ENCODE measurements at regions not wholly inside any gene's neighbourhood (a gene's known extent, or its start where the extent isn't known, plus 50 kb on each side); places are given as distances from the start of the nearest gene placed in this dataset.

- no peak for DNase-seq (ENCODE audit: low read depth)
Observed at GRCh38 chr18:41353777-41354528, 601.1 kb upstream of the PIK3C3 start.

DNA sequence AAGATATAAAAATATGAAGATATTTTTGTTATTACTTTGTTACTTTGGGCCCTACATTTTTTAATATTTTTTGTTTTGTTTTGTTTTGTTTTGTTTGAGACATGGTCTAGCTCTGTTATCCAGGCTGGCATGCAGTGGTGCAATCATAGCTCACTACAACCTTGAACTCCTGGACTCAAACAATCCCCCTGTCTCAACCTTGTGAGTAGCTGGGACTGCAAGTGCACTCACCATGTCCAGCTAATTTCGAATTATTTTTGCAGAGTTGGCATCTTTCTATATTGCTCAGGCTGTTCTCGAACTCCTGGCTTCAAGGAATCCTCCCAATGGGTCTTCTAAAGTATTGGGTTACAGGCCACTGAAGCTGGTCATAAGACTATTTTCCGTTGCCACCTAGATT is 603.6 kb upstream of the PIK3C3 start:
- no peak for DNase-seq (ENCODE audit: low read depth)

DNA sequence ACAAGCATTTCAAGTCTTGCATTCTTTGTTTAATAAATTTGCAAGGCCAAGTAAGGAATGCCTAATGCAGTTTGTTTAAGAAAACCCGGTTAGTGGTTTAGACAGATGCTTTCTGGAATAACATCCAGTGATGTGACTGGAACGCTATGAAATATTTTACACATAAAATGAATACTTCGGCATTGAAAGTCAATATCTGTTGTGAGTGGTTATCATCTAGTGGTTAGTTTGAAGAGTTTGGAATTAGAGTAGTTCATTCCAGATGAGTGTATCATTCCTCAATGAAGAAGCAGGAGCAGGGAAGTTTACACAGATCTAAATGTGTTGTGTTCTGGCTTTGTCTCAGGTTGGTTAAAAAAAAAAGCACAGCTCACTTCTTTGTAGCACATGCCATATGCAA is 608.0 kb upstream of the PIK3C3 start:
- peak; percentile 47 for DNase-seq (ENCODE audit: low read depth)

DNA sequence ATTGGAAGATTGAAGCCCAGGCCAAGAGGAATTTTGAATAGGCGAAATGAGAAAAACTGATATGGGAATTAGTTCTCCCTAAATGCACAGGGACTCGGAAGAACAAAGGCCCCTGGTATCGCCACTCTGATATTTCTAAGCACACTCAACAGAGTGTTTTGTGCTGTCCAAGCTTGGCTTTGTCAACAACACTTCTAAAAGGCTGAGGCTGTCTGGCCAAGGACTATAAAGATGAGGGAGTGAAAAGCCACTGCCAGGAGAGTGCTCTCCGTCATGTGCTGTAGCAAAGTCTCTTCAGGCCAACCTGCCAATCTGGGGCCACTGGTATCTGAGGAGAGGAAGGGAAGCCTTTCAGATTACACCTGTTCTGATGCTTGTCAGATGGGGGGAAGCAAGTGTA is 611.2 kb upstream of the PIK3C3 start:
- no peak for DNase-seq (ENCODE audit: low read depth)

GRCh38 chr18:41338341-41338740 is 616.7 kb upstream of the PIK3C3 start:
- no peak for DNase-seq (ENCODE audit: low read depth)

DNA sequence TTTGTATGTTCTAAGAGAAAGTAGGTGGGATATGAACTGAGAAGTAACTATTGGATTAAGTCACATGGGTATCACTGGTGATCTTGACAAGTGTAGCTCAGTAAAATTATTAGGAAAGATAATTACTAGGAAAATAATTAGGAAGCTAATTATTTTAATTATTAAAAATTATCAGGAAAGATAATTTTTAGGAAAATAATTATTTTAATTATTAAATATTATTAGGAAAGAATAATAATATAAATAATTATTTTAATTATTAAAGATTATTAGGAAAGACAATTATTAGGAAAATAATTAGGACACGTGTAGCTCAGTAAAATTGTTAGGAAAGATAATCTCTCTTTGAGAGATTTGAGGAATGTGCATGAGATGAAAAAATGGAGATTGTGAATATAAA is 623.4 kb upstream of the PIK3C3 start:
- DNase-seq (ENCODE audit: low read depth) = no peak

- DNase-seq (ENCODE audit: low read depth) = no peak
Observed at GRCh38 chr18:41326311-41326710, 628.7 kb upstream of the PIK3C3 start.

DNA sequence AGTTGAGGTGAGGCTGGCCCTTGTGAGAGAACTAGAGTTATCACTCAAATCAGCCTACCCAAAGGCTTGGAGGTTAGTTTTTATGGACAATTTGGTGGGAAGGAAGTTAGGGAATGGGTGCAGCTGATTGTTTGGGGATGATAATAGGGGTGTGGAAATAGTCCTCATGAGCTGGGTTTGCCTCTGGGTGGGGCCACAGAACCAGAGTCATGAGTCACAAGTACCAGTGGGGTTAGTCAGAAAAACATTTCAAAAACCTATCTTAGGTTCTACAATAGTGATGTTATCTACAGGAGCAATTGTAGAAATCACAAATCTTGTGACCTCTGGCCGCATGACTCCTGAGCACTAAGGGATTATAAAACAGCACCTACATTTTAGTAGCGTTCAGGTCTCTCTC is 630.1 kb upstream of the PIK3C3 start:
- peak; percentile 40 for DNase-seq (ENCODE audit: low read depth)

DNA sequence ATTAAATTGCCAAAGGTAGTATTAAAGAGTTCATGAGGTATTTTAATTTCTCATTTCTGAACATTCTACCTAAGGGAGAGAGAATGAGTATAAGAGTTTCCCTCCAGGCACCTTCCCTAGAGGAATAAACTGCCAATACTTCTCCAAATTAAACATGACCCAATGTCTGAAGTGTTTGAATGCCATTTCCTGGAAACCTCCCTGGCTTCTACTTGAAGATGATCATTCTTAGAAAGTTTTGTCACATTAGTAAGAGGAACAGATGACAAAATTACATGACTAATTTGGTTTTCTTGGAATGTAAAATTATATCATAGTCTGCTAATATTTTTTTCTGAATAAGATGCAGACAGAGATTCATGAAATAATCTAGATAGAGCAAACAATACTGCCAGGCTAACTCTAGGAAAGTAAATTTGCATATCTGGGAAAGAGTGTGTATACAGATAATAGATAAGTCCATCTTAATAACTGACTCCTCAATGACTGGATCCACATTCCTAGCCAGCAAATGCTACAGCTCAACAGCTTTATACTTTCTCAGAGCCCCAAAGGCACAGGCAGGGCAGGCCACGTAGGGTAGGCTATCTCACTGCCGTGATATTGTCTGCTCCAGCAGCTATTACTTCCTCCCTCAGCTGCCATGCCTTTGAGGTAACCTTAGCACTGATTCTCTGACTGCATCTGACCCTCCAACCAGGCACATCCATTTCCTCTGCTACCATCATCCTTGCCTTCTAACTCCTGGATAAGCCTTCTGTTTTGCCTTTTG is 630.8 kb upstream of the PIK3C3 start:
- DNase-seq (ENCODE audit: low read depth) = no peak

DNA sequence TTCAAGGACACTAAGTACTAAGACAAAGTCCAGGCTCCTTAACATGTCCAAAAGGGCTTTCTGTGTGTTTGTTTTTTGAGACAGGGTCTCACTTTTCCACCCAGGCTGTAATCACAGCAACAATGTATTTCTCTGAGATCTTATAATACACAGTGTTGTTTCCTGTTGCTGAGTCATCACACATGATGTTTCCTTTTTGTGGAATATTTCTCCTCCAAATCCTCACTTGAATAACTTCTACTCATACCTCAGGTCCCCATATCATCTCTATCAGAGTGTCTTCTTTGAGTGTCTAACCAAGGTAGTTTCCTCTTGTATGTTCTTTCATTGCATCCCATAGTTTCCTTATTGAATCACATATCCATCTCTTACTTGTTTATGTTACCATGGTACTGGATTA is 632.0 kb upstream of the PIK3C3 start:
- DNase-seq (ENCODE audit: low read depth) = no peak

GRCh38 chr18:41320100-41320499 is 634.9 kb upstream of the PIK3C3 start:
- DNase-seq (ENCODE audit: low read depth) = no peak

- no peak for DNase-seq (ENCODE audit: low read depth)
Observed at GRCh38 chr18:41315134-41315533, 639.9 kb upstream of the PIK3C3 start.

DNA sequence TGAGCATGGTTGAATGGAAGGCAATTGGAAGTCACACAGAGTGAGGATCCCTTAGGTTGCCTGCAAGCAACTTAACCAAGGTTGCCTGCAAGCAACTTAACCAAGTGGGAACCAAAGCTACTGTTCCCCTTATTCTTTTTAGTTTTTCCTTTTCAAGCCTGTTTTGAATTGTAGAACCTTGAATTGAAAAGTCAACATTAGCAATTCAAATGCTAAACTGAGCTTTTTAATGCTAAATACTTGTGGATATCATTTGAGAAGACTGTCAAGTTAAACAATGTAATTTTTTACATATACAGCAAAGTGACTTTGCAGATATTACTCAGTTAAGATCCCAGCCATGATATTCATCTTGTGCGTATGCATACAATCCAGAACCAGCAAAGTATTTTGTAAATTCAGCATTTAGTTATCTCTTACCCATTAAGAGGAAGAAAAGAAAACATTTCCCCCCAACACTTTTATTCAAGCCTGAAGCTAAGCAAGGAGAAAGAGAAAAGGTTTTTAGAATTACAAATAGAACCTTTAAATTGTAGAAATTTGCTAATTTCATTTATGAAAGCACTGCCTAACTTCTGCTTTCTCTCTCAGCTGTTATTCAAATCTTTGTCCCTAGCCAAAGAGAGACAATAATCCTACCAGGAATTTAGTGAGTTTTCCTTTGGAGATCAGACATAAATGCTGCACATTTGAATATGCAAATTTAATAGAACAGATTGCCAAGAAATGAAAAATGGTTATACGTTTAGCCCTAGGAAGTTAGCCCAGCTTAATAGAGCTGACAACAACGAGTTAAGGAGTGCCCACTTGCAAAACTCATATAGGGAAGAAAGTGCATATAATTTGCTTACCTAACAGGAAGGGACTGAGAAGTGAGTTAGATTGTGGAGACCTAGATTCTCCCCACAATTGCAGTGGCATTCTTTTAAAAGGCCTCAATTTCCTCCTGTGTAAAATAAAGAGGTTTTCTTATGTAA is 643.2 kb upstream of the PIK3C3 start:
- no peak for DNase-seq (ENCODE audit: low read depth)

- no peak for DNase-seq (ENCODE audit: low read depth)
Observed at GRCh38 chr18:41297740-41298139, 657.3 kb upstream of the PIK3C3 start.

- no peak for DNase-seq (ENCODE audit: low read depth)
Observed at GRCh38 chr18:41269294-41269693, 685.7 kb upstream of the PIK3C3 start.

GRCh38 chr18:41268271-41268670 is 686.8 kb upstream of the PIK3C3 start:
- DNase-seq (ENCODE audit: low read depth) = no peak

DNA sequence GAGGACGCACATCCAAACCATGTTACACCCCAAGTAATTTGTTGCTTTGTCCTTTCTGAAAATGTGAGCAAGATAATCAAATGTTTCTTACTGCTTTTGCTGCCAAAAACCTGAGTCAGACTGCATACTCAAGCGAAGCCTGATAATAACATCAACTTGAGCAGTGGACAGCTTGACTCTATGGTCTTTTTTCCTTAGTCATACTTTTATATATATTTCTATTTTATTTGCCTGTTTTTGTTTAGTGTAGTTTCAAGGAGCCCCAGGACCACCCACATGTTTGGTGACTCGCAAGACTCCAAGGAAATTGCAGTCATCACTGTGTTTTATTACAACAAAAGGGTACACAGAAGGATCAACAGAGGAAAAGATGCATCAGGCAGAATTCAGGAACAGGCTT is 688.4 kb upstream of the PIK3C3 start:
- DNase-seq (ENCODE audit: low read depth) = no peak

- DNase-seq (ENCODE audit: low read depth) = no peak
Observed at GRCh38 chr18:41266204-41266603, 688.8 kb upstream of the PIK3C3 start.

DNA sequence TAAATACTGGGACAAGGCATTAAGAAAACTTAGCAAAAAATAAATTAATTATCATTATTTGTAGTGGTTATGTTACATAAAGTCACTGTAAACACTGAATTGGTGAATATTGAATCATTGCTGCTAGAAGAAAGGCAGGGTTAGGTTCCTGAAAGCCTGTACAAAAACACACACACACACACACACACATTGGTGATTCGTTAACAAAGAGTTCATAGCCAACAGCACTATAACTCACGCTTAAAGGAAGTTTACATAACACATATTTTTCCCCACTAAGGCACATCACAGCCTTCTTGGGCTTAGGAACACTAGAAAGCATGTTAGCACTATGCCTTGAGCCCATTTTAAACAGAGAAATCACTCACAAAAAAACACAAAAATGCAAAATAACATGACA is 690.0 kb upstream of the PIK3C3 start:
- DNase-seq (ENCODE audit: low read depth) = no peak

GRCh38 chr18:41263956-41264355 is 691.1 kb upstream of the PIK3C3 start:
- no peak for DNase-seq (ENCODE audit: low read depth)

- DNase-seq (ENCODE audit: low read depth) = no peak
Observed at GRCh38 chr18:41262688-41263087, 692.3 kb upstream of the PIK3C3 start.

- no peak for DNase-seq (ENCODE audit: low read depth)
Observed at GRCh38 chr18:41244591-41245037, 710.4 kb upstream of the PIK3C3 start.
